Suppressor macrophage (primary cell): ENCODE measurements at regions not wholly inside any gene's neighbourhood (a gene's known extent, or its start where the extent isn't known, plus 50 kb on each side); places are given as distances from the start of the nearest gene placed in this dataset.
A peak's percentile ranks its signal among the peaks of the same experiment; 100 is the strongest.
"Not testable (repeated sequence)": the region's sequence is repeated elsewhere in the genome, so short reads cannot be mapped to it uniquely, and the experiment has no call there.

Source experiments
- DNase-seq, 4 experiments: peaks; one replicate each; pipeline ENCODE4 v3.0.0-alpha.2; 2020 to 2022

DNA sequence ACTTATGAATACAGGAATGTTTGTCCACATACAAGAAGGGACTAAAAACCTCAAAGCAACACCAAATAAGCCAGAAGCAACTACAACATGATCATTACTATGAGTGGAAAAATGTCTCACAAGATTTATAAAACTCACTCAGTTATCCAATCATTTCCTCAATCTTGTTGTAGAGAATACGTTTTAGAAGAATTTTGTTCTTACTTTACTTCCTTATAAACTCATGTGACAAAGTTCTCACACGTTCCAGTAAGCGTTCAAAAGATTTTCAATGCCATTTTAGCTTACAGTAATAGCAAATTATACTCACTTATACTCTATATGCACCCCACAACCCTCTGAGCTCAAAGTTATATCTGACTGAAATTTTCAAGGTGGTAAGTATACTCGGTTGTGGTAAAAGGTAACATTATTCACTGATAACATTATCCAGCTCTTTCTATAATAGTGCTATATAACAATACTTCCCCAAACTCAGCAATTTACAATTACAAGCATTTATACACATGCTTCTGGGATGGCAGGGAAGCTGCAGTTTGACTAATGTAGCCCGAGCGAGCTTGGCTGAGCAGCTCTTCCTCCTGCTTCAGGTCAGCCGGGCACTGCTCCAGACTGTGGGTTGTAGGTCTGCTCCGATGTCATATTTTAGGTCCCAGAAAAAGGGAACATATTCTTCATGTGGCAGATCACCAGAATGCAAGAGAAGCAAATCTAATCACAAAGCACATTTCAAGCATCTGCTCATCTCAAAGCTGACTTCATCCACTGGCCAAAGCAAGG is 226.3 kb downstream of the RCHY1 start:
- peak in 3 of 4 experiments; percentile 1 to 10 (median 7) for DNase-seq

DNA sequence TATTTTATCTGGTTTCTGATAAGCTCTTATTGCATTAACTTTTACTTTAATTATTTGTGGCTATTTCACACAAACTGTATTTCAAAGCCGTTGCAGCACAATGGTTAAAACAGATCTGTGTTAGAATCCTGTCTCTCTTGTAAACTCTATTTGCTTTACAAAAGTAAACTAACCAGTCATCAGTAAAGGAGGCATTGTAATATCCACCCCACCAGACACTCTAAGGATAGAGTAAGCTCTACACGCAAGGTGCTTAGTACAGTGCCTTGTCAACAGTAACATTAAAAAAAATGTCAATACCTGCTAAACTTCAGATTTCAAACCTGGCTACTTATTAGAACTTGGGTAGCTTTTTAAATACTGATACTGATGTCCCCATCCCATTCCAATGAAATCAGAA is 228.4 kb downstream of the RCHY1 start:
- no peak for DNase-seq

DNA sequence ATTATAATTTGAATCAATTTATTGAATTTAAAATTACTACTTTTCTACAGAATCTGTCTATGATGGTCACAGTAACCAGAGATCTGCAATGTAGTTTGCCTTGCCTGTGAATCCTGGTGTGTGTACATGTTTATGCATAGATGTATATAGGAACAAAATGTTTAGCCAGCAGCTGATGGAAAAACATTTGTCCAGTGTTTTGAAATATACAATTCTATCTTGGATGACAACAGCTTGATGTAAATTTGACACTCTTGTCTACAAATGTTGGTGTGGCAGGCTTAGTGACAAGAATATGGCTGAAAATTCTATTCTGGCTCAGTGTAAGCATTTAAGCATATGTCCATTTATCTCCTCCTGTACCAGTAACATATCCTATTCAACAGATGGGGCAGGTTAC is 229.4 kb downstream of the RCHY1 start:
- no peak for DNase-seq

DNA sequence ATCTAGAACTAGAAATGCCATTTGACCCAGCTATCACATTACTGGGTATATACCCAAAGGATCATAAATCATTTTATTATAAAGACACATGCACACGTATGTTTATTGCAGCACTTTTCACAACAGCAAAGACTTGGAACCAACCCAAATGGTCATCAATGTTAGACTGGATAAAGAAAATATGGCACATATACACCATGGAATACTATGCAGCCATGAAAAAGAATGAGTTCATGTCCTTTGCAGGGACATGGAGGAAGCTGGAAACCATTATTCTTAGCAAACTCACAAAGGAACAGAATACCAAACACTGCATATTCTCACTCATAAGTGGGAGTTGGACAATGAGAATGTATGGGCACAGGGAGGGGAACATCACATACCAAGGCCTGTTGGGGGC is 233.7 kb downstream of the RCHY1 start:
- not testable (repeated sequence) for DNase-seq

DNA sequence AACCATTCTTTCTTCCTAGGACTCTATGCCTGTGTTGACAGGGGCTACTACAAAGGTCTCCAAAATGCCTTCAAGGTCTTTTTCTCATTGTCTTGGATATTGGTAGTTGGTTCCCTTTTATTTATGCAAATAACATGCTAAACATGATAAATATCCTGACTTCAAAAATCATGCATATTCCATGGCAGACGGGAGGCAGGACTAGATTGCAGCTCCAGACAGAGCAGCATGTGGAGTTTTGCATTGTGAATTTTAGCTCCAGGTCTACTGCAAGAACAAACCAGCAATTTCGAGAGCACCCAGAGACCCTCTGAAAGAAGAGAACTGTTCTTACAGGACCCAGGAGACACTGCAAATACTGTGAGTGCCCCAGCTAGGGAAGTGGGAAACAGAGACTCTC is 254.9 kb downstream of the RCHY1 start:
- no peak for DNase-seq

DNA sequence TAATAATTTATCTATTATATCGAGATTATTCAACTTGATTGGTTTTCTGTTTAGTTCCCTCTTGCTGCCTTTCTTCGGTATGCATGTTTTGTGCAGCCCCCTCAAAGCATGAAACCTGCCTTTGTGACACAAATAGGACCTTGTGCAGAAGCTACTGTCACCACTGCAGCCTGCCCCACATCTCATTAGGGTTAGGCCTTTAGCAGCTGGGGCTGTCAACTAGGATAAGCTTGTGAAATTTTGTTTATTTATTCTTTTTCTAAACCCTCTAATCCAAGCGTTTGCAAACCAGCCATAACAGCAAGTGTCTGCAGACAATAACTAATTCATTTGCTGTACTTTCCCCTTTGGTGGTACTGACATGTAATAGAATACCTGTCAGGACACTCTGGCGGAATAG is 258.9 kb downstream of the RCHY1 start:
- DNase-seq, result no peak

DNA sequence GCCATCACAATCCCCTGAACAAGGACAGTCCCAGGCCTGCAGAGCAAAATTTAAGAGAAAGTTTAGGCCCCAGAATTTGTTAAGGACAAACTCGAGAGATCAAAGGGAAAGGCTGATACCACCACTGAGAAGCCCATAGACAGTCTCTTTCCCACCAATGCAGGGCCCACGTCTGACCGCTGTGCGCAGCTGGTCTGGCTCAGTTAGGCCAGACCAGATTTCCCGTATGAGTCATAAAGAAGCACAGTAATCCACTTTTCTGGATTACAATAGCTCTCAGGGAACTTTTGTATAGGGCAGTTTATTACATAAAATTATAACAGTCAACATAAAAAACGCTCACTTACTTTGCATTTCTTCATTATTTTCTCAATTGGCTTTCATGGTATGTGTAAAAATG is 259.5 kb downstream of the RCHY1 start:
- no peak for DNase-seq

DNA sequence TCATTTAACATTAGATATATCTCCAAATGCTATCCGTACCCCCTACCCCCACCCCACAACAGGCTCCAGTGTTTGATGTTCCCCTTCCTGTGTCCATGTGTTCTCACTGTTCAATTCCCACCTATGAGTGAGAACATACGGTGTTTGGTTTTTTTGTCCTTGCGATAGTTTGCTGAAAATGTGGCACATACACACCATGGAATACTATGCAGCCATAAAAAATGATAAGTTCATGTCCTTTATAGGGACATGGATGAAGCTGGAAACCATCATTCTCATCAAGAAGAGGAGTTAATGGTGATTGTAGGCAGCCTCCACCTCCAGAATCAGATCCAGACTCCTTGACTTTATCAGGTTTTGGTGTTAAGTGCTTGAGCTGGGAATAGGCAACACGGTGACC is 261.1 kb downstream of the RCHY1 start:
- not testable (repeated sequence) for DNase-seq

DNA sequence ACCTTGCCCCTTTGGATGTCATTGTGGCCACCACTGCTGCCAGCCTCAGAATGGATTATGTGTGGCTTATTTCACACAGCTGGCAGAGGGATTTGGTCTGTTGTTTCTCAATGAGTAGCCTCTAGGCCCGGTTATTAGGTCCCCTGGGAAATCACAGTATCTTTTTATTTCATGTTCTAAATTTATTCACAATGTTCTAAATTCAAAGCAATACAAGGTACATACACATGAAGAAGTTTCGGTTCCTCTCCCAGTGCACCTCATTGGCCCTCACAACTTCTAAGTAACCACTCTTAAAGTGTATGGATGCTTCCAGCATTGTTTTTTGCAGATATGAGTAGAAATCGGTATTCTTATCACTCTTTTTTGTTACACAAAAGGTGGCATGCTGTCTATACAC is 262.7 kb downstream of the RCHY1 start:
- no peak for DNase-seq

DNA sequence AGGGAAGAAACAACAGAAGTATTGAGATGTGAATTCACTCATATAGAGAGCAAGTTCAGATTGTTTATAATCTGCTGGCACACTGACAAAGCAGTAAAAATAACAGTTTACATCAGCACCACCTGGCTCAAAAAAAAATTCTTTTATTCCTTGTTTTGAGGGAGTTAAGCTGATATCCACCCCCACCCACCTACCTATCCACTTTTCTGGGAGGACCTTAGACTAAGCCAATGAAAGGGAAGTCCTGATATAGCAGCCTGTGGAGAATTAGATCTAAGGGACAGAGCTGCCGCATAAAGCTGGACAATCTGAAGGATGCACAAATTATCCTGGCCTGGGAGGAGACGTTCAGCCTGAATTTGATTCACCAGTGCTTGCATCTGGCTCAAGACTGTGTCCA is 264.5 kb downstream of the RCHY1 start:
- no peak for DNase-seq

DNA sequence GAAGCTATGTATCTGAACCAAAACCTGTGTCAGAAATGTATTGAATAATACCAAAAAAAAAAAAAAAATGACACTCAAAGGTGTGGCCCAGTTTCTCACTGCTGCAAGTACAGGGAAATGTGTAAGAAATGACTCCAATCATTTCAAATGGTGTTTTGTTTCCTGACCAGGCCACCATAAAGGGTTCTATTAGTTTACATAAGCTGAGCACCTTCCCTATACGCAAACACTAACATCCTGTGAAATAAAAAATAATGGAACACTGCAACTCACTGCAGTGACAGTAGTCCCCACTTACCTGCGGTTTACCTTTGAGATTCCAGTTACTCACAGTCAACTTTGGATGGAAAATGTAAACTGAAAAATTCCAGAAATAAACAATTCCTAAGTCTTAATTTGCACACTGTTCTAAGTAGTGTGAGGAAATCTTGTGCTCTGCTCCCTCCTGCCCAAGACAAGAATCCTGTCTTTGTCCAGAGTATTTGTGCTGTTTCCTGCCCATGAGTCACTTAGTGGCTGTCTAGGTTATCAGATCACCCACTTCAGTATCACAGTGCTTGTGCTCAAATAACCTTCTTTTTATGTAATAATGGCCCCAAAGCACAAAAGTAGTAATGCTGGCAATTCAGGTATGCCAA is 265.3 kb downstream of the RCHY1 start:
- DNase-seq, result no peak

DNA sequence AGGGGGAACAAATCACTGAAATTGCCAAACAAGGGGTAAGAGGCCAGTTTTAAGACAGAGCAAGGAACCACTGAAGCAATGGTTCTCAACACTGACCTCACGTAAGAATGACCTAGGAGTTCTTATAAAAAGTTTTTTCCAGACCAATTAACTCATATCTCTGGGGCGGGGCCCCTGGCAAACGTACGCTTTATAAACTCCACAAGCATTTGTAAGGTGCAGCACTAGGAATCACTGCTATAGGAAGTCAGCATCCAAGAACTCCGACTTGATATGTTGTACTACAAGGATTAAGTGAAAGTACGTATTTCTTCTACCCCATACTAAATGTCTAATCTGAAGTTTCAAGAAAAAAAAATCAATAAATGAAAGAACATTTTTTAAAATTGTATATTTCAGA is 269.9 kb downstream of the RCHY1 start:
- no peak for DNase-seq

DNA sequence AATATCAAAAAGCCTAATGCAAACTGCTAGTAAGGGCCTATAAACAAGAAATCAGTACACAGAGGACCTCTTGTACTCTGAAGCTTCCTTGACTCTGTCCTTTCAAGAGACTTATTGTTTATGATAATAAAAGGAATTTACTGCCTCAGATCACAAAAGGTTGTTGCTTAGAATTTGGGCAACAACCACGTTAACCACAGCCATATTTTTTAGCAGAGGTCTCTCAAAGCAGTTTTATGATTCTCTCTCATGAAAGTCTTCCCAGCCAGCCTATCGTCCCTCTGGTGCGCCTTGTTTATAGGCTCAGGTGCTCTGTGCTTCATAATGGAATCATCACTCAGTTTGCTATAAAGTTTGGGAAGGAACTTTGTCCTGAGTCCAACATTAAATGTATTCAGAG is 270.6 kb downstream of the RCHY1 start:
- DNase-seq, result no peak

DNA sequence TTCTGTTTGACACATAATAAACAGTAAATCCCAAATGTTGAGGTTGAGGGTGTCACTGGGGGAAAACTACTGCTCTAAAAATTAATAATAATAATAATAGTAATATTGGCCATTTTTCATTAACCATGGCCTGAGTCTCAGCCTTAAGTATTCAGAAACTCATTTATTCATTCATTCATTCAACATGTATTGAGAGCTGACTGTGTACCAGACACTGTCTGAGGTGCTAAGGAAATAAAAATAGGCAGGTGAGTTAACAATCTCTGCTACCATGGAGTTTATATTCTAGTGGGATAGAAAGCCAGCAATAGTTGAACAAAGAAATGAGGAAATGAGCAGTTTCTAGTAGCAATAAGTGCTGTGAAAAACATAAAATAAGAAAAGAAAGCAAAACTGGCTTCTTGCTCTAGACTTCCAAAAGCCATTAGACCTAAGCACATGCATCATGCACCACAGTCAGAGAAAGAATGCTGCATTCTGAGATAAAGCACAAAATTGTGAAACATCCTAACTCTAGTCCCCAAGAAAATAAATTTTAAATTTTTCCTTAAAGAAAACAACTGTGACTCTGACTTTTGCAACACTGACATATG is 278.7 kb downstream of the RCHY1 start:
- no peak for DNase-seq

DNA sequence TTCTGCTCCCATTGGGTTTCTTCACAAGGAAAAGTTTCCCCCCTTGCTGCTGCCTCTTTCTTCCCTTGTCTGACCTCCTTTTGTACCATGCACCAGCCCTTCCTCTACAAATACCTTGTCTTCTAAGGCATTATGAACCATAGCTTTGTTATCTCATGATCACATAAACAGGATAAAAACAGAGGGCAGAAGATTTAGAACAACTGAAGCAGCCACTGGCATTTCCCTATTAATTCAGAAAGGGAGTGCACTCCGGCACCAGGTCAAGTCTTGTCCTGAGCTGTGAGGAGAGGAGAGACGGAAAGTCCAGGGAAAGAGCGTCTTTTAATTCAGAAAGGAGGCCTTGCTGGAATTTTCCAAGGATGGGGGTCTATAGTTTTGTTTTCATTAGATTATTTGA is 281.7 kb downstream of the RCHY1 start:
- DNase-seq, result no peak

DNA sequence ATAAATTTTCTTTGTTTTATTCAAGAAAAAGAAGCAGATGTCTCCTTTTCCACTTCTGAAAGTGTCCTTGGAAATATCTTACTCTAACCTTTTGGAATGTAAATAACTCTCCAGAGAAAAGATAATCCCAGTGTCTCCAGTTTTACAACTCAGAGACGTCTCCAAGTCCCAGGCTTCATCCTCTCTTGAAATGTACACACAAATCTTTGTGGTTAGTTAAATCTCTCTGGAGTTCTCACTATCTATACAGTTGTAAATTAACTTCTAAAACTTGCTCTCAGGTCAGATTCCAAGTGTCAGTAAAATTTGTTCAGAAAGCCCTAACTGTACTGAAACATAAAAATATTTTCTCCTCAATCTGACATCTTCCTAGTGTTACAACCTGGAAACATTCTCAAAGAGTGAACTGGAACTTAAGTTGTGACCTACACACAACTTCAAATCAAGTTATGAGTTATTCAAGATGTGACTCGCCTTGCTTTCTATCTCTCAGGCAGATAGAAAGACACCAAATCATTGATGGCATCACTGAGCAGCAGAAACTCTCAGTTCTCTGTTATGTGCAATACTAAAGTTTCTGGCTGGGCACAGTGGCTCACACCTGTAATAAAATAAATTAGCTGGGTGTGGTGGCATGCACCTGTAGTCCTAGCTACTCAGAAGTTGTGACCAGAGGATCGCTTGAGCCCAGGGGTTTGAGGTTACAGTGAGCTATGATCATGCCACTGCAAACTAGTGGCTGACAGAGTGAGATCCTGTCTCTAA is 284.2 kb downstream of the RCHY1 start:
- no peak for DNase-seq

DNA sequence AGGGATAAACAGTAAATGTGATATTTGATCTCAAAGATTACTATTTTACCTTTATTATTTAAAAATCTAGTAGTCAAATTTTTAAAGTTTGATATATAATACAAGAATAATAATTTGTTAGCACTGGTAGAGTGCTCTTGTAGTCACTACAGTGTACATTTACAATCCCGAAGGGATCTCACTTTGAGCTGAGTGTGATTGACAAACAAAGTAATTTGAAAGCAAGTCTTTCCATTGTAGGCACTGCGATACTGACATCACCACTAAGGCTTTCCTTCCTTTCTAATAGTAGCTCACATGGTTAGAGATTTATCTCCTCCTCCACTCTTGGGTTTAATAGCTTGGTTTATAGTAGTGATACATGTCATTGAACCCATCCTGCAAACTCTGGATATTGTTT is 280.6 kb downstream of the PARM1 start:
- DNase-seq, result no peak

DNA sequence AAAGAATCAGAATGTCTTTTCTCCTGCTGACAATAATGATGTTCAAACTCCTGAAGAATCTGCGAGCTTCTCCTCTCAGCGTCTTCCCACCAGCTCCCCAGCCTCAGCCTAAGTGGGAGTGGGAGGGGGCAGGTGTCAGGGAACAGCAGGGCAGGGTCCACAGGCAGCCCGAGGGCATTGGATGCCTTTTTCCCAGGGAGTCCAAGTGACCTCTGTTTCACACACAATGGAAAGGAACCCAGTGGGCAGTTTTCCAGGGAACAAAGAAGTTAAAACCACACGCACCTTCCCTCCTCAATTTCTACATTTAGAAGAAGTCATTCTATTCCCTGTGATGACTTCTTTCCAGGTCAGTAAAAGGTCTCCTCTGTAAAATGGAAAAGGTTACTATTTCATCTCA is 278.5 kb downstream of the PARM1 start:
- DNase-seq, result no peak

DNA sequence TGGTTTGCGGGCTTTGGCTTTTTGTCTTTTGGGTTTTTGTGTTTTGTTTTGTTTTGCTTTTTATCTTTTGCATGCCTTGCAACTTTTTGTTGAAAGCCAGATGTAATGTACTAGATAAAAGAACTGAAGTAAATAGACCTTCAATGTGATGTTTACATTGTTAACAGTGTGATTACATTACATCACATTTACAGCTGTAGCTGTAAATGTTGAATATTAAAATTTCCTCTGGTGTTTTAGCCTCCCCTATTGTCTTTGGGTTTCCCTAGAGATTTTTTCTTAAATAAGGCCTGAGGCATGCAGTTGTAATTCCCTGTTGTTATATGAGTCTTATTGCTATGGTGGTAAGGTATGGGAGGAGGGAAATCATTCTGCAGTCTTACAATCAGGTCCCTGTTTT is 275.0 kb downstream of the PARM1 start:
- no peak for DNase-seq

DNA sequence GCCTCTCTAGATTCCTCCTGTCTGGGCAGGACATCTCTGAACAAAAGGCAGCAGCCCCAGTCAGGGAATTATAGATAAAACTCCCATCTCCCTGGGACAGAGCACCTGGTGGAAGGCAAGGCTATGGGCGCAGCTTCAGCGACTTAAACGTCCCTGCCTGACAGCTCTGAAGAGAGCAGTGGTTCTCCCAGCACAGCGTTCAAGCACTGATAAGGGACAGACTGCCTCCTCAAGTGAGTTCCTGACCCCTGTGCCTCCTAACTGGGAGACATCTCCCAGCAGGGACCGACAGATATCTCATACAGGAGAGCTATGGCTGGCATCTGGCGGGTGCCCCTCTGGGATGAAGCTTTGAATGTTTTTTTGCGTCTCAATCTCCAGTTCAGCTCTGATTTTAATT is 262.2 kb downstream of the PARM1 start:
- no peak for DNase-seq

DNA sequence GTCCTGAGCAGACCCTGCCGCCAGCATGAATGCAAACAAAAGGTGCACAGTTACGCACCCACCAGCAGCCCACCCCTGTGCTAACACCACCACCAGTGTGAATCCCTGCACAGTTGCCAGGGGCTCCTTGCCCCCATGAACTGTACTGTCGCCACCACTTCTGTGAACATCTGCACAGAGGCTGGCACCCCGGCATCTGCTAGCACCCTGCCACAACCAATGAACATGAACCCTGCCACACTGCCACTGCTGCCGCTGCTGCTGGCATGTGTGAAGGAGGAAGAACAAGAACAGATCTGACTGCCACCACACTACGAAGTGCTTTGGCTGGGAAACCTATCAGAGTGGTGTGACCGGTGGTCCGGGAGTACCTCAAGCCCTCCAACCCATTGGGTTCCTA is 261.3 kb downstream of the PARM1 start:
- no peak for DNase-seq

DNA sequence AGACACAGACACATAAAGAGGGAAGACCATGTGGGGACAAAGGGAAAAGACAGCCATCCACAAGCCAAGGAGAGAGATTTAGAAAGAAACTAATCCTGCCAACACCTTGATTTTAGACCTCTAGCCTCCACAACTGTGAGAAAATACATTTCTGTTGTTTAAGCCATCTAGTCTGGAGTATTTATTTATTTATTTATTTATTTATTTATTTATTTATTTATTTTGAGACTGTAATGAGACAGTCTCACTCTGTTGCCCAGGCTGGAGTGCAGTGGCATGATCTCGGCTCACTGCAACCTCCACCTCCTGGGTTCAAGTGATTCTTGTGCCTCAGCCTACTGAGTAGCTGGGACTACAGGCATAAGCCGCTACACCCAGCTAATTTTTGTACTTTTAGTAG is 259.3 kb downstream of the PARM1 start:
- DNase-seq, result not testable (repeated sequence)

DNA sequence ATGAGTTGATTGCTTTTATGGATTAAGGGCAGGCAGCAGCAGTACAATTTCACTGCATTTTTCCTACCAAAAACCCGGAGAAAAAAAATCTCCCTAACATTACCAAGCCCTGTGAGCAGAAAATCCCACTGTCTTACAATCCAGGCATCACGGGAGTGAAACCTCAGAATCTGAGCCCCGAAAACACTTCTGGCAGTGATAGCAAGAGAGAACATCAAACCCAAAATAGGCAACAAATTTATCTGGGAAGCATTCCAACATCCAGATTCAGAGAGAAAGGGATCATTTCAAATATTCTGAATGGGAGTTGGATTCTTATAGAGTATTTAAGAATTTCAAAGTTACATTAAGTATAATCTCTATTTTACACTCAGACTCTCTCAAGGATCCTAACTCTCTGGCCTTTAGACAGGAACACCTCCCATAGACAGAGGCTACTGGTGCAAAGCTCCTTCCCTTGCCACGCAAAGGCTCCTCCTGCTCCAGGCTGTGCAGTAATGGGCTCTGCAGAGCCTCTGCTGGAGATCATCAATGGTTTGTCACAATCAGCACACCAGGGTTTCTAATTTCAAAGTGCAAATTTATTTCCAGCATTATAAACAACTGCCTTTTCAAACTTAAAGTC is 256.9 kb downstream of the PARM1 start:
- DNase-seq, result no peak
